ENCODE measurements at regions not wholly inside any gene's neighbourhood (a gene's known extent, or its start where the extent isn't known, plus 50 kb on each side); places are given as distances from the start of the nearest gene placed in this dataset.

DNA sequence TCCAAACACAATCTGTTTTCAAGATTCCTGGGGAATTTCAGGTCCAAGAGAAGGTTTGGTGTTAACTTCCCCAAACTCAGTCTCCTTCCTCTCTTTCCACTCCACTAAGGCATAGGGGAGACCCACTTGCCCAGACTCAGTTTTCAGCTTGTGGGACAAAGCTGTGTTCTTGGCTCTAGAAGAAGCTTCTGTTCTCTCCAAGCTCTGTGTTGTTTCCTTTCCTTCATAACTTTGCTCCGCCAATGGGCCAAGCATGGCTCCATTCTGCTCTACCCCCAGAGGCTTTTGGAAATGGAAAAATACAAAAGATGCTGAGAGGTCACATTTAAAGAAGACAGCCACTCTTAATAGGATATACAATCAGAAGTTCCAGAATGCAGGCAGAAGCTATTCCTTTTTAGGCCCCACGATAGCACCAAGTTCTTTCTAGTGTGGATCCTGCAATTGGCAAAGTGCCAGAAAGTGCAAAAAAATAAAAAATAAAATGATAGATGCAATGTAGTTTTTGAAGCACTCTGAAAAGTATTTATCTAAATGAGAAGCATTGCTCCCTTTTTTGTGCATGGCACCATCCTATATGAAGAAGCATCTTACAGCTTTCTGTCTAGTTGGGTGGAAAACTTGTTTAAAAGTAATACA lies 510.1 kb downstream of the TXNL1 start:
- DNase-seq (ENCODE audit: low spot score) = no peak

DNA sequence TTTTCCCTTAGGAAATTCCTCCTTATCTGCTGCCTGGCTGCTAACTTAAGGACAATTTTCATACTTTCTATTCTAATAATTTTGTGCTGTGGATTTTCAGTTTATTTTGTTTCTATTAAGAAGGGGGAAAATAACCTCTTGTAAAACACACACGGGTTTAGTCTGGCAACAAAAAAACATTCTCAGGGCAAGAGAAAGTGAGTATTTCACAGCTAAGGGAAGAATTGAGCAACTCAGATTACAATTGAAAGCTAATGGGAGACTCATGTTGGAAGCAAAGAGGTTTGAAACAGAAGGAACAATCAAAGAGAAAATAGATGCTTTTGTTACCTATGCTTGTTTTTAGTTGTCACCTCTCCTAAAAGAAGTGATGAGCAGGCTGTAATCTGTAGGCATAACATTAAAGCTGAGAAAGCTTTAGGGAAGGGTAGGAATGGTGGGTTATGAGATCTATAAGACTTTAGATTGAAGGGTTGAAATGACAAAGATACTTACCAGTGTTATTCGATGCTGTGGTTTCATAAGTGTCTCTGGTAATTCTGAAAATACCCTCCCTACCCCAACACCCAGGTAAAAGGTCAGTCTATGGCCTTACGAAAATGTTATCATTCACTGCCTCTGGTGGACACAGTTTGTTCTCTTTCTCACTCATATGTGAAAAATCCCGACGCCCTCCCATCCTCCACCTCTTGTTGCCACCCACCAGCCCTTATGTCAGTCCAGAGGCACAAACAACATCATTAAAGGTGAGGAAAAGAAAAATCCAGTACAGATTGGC lies 510.9 kb downstream of the TXNL1 start:
- DNase-seq (ENCODE audit: low spot score) = no peak

GRCh38 chr18:56124186-56124585 lies 514.2 kb downstream of the TXNL1 start:
- peak; percentile 16 for DNase-seq (ENCODE audit: low spot score)

DNA sequence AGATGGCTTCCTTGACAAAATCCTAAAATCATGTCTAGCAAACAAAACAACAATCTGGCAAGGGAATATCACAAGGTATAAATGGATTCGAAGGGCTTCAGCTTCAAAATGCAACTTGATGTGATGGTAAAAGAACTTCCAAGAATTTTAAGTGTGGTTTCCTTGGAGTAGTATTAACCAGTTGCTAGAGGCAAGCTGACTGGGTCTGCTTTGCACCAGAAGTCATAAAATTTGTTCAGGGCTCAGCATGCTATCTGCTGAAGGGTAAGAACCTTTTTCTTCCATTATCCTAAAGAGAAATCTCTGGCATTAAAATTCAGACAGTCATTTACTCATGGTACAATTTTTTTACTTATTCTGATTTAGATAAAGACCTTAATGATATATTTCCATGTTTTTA lies 516.7 kb downstream of the TXNL1 start:
- no peak for DNase-seq (ENCODE audit: low spot score)

GRCh38 chr18:56120782-56121181 lies 517.6 kb downstream of the TXNL1 start:
- DNase-seq (ENCODE audit: low spot score) = no peak

DNA sequence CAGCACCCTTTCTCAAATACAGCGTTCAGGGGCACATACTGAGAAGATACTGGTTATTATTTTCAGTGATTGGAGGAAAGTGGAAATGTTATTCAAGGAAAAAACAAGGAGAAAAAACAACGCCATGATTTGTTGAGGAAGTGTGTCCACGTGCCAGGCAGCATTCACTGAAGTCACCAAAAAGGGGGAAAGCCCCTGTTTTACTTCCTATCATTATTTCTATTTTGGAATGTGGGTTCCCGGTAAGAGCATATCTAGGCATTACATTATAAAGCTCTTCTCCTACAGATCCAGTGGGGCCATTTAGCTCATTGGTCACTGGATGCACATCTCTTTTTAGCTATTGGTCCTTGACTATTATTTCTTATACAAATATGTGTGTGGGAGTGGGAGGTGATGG lies 518.7 kb downstream of the TXNL1 start:
- DNase-seq (ENCODE audit: low spot score) = no peak

DNA sequence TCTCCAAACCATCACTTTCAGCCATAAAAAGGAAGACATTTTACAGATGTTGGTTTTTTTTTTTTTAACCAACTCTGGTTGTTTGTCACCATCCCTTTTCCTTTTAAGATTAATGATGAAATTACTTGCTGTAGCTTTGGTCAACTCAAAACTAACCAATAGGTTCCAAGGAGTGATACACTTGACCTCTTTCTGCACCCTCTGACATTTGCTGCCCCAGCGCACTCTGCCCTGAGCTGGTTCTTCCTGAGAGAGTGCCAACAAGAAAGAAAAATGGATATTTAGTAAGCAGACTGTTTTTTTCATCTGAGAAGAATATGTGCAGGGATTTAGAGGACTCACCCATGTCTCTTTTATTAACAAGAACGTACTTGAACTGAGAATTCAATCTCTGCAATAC lies 520.0 kb downstream of the TXNL1 start:
- no peak for DNase-seq (ENCODE audit: low spot score)

GRCh38 chr18:56115071-56116015 lies 523.0 kb downstream of the TXNL1 start:
- no peak for DNase-seq (ENCODE audit: low spot score)

DNA sequence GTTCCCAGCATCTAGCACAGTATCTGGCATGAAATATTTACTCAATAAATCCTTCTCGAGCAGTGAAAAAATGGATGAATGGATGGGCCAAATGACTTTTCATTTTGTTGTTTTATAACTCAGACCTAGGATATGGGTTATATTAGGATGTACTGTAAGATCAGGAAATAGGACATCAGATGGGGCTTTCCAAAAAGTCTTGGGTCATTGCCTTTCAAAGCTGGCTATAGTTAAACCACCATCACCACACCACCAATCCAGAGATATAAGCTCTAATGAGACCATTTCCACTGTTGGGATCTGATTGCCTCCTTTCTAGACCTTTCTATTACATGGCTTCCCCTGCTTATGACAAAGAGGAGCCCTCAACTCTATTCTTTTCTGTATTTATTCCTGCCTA lies 525.0 kb upstream of the TCF4 start:
- DNase-seq (ENCODE audit: low spot score) = no peak

DNA sequence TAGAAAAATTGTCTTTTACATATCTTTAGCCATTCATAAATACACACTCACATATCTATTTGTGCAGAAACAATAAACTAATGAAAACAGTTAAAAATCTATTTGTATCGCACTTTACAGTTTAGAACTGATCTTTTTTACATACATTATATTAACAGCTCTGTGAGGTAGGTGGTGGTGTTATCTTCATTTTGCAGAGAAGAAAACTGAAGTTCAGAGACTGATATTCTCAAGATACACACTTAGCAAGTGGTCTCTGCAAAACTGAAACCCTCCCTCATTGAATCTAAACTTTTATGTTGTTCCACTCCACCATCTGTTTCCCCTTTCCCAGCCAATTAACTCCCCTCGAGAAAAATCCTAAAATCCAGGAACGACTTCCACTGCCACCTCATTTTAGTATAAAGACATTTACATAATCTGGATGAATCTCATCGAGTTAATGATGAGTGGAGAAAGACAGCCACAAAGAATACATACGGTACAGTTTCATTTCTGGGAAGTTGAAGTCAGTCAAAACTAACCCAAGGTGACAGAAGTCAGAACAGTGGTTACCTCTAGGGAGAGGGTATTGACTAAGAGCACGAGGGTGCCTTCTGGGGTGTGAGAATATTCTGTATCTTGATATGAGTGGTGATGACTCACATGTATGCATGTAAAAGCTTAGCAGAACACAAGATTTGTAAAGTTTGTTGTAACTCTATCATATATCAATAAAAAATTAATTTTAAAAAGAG lies 524.2 kb upstream of the TCF4 start:
- DNase-seq (ENCODE audit: low spot score) = no peak

DNA sequence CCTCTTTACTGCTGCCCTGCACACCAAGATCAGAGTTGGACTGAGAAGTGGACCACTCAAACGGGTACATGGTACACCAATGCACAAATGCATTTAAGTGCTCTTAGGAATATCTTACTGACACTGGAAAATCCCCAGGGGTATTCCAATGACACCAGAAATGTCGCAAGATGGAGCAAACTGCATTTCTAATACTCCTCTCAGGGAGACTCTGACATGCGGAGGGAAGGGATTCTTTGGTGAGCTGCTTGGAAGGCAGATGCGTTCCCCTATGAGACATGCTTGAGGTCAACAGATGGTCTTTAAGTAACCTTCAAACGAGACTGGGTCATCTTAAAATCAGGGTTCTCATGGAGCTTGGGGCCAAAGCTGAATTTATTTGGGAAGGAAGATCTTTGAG lies 521.8 kb upstream of the TCF4 start:
- no peak for DNase-seq (ENCODE audit: low spot score)

- peak; percentile 65 for DNase-seq (ENCODE audit: low spot score)
These were observed 520.7 kb upstream of the TCF4 start for GRCh38 chr18:56108478-56109367.

GRCh38 chr18:56107821-56108477 lies 520.0 kb upstream of the TCF4 start:
- peak; percentile 79 for DNase-seq (ENCODE audit: low spot score)

- DNase-seq (ENCODE audit: low spot score) = no peak
These were observed 512.2 kb upstream of the TCF4 start for GRCh38 chr18:56100090-56100722.

GRCh38 chr18:56097621-56098020 lies 509.6 kb upstream of the TCF4 start:
- no peak for DNase-seq (ENCODE audit: low spot score)

DNA sequence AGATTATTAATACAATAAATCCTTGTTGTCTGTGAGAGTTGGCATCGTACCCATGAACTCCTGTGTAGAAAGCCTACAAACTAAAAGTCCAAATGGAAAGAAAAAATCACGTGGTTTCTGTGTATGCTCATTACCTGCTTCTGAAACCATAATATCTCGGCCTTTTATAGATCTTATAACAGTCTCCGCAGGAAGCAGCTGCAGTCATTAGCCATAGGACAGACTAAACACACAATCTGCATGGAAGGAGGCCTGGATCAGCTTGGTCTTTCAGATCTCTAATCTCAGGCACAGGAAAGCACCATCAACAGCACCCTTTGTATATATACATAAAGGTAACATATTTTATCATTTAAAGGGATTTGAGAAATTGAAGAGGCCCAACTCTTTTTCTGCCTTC lies 508.9 kb upstream of the TCF4 start:
- DNase-seq (ENCODE audit: low spot score) = no peak

DNA sequence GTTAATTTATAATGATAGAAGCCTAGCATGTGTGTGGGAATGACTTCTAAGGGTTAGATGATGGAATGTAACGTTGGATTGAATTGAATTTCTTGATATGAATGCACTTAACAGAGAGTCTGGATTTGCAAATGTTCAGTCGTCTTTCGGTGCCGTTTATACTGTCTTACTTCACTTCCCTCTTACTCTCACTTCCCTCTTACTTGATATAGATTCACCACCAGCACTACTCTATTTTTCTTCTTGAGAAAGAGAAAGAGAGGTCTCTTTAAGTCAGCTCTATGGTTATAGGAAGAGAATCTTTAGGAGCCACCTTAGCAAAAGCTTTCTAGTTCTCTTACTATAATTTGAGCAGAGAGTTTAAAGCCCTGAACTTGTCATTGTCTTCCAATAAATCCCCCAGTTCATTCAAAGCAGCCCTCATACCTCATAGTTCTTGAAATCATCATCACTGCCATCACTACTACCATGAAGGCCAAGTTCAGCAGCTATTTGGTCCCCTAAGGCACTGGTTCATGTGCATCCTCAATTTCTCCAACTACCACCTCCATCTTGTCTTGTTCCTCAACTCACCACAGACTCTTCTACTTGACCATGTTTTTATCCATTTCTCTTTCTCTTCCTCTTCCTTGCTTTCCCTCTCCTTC lies 501.7 kb upstream of the TCF4 start:
- DNase-seq (ENCODE audit: low spot score) = no peak

DNA sequence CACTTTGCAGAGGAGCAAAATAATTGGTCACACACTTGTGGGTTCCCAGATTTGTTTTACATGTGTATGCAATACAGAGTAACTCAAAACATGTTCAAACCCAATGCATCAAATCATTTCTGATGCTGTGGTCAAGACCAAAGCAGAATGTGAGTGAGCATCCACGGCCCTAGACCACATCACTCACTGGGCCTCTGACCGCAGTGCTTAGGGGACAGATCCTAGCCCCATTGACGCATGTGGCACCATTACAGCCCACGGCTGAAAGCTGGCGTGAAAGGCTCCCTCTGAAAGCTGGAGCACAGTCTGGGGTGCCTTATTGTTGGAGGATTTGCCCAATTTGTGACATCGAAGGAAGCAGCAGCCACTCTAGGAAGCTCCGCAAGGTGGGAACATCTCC lies 498.8 kb upstream of the TCF4 start:
- DNase-seq (ENCODE audit: low spot score) = no peak

DNA sequence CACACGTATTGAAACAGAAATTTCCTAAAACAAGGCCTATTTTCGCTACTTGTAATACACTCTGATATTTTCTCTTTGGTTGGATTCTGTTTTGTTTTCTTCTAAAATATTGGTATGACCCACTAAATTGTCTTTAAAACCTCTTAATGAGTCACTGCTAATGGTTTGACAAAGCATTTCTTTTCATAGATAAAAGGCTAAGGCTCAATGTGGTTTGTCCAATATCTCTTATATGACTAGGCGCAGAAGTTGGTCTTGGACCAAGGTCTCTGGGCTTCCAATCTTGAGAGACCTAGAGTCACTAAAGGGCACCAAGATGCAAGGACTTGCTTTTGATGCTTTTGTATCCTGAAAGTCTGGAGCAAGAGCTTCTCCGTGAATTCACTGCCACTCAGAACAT lies 498.2 kb upstream of the TCF4 start:
- no peak for DNase-seq (ENCODE audit: low spot score)

Measured in umbilical cord (tissue), 1 donor.